Spleen (tissue), 7 donors: ENCODE measurements at regions not wholly inside any gene's neighbourhood (a gene's known extent, or its start where the extent isn't known, plus 50 kb on each side); places are given as distances from the start of the nearest gene placed in this dataset.

Source experiments
- CTCF ChIP-seq, 11 experiments: fragments of 200-600 bp in 7 of 11; fragments of 450-650 bp in 4 of 11; sonication (generic) in 4 of 11; IDR thresholded peaks in 8 of 11; conservative IDR thresholded peaks in 3 of 11; 1 replicate in 7 of 11; 2 replicates in 4 of 11; pipeline versions ENCODE4 v1.4.0 to v1.8.0; 2016 to 2021; ENCODE audit warnings: antibody characterized with exemption in 11 of 11, inconsistent platforms in 4 of 11, mild to moderate bottlenecking in 1 of 11
- POLR2A ChIP-seq, 3 donors: fragments of 450-650 bp; IDR thresholded peaks; one replicate each; pipeline ENCODE4 v1.5.1; 2017; ENCODE audit warnings: antibody characterized with exemption in 3 of 3, mild to moderate bottlenecking in 1 of 3
- donor health status: DM: no; HTN: no; CAD: no; lungs with moderate emphysema.
- donor health status: DM: no; HTN: no; CAD: no.
- donor health status: DM: no; HTN: no; CAD: no.

GRCh38 chr10:57661206-57661605 is 606.5 kb downstream of the IPMK start:
- TF ChIP-seq CTCF (IDR thresholded peaks at IDR 0.05 in 8 of 11, conservative IDR thresholded peaks at IDR 0.05 in 3 of 11), result no peak
- no peak for TF ChIP-seq POLR2A (IDR thresholded peaks at IDR 0.05)
